HG03575 (cell line): ENCODE measurements at regions not wholly inside any gene's neighbourhood (a gene's known extent, or its start where the extent isn't known, plus 50 kb on each side); places are given as distances from the start of the nearest gene placed in this dataset.
"Not testable (repeated sequence)": the region's sequence is repeated elsewhere in the genome, so short reads cannot be mapped to it uniquely, and the experiment has no call there.

Experiments
- ATAC-seq: cut with Tn5 transposase; IDR thresholded peaks from one replicate; pipeline ENCODE4 v1.9.1; 2021; ENCODE audit not compliant: unreplicated experiment, insufficient number of reproducible peaks, low FRiP score; ENCODE audit errors: extremely low read depth

GRCh38 chr1:90336552-90337324 lies 341.8 kb downstream of the ZNF326 start:
- no peak for ATAC-seq

- no peak for ATAC-seq
These were observed 340.6 kb downstream of the ZNF326 start for GRCh38 chr1:90335558-90335957.

GRCh38 chr1:90334137-90334536 lies 339.2 kb downstream of the ZNF326 start:
- ATAC-seq, result no peak

GRCh38 chr1:90325168-90325567 lies 330.3 kb downstream of the ZNF326 start:
- ATAC-seq, result no peak

GRCh38 chr1:90322186-90322585 lies 327.3 kb downstream of the ZNF326 start:
- no peak for ATAC-seq

- ATAC-seq, result no peak
These were observed 325.0 kb downstream of the ZNF326 start for GRCh38 chr1:90319918-90320317.

- ATAC-seq, result no peak
These were observed 323.5 kb downstream of the ZNF326 start for GRCh38 chr1:90318431-90318830.

GRCh38 chr1:90317628-90318027 lies 322.7 kb downstream of the ZNF326 start:
- ATAC-seq, result no peak

GRCh38 chr1:90314533-90314932 lies 319.6 kb downstream of the ZNF326 start:
- ATAC-seq, result no peak

GRCh38 chr1:90313778-90314177 lies 318.9 kb downstream of the ZNF326 start:
- no peak for ATAC-seq

GRCh38 chr1:90309806-90310205 lies 314.9 kb downstream of the ZNF326 start:
- ATAC-seq, result no peak

- ATAC-seq, result no peak
These were observed 313.5 kb downstream of the ZNF326 start for GRCh38 chr1:90308421-90308820.

- no peak for ATAC-seq
These were observed 310.7 kb downstream of the ZNF326 start for GRCh38 chr1:90305577-90305976.

- no peak for ATAC-seq
These were observed 301.4 kb downstream of the ZNF326 start for GRCh38 chr1:90296327-90296726.

GRCh38 chr1:90295534-90295933 lies 300.6 kb downstream of the ZNF326 start:
- no peak for ATAC-seq

- ATAC-seq, result no peak
These were observed 296.7 kb downstream of the ZNF326 start for GRCh38 chr1:90291431-90292216.

- ATAC-seq, result no peak
These were observed 287.9 kb downstream of the ZNF326 start for GRCh38 chr1:90282811-90283210.

GRCh38 chr1:90281886-90282285 lies 287.0 kb downstream of the ZNF326 start:
- ATAC-seq, result not testable (repeated sequence)

- ATAC-seq, result no peak
These were observed 282.4 kb downstream of the ZNF326 start for GRCh38 chr1:90277270-90277669.

GRCh38 chr1:90274376-90274775 lies 279.5 kb downstream of the ZNF326 start:
- ATAC-seq, result no peak
